H9 (cell line): ENCODE measurements at regions not wholly inside any gene's neighbourhood (a gene's known extent, or its start where the extent isn't known, plus 50 kb on each side); places are given as distances from the start of the nearest gene placed in this dataset.
A peak's percentile ranks its signal among the peaks of the same experiment; 100 is the strongest.

Experiments used
- DNase-seq: peaks from one replicate; pipeline ENCODE4 v3.0.0-alpha.2; 2017
- H2AFZ ChIP-seq: one replicate; pipeline ENCODE4 v1.6.1; 2013; ENCODE audit warnings: mild to moderate bottlenecking, low read length, control low read depth, moderate library complexity
- H2AK5ac ChIP-seq: 2 replicates; pipeline ENCODE4 v1.6.1; 2013; ENCODE audit warnings: low read length, control low read depth, mixed read lengths; ENCODE audit not compliant: insufficient read length
- H2BK120ac ChIP-seq: one replicate; pipeline ENCODE4 v1.6.1; 2013; ENCODE audit warnings: low read depth, mild to moderate bottlenecking, low read length, control low read depth, inconsistent platforms; ENCODE audit not compliant: poor library complexity, severe bottlenecking
- H2BK12ac ChIP-seq: 2 replicates; pipeline ENCODE4 v1.6.1; 2013; ENCODE audit warnings: low read length, control low read depth, mixed read lengths, low read depth; ENCODE audit not compliant: insufficient read length
- H2BK15ac ChIP-seq: 2 replicates; pipeline ENCODE4 v1.6.1; 2013; ENCODE audit warnings: low read depth, low read length, control low read depth
- H2BK20ac ChIP-seq: one replicate; pipeline ENCODE4 v1.6.1; 2013; ENCODE audit warnings: low read depth, mild to moderate bottlenecking, low read length, control low read depth, inconsistent platforms; ENCODE audit not compliant: poor library complexity, severe bottlenecking
- H2BK5ac ChIP-seq: 2 replicates; pipeline ENCODE4 v1.6.1; 2013; ENCODE audit warnings: low read length, control low read depth, mixed read lengths; ENCODE audit not compliant: insufficient read length
- H3K14ac ChIP-seq: 2 replicates; pipeline ENCODE4 v1.6.1; 2013; ENCODE audit warnings: low read length, control low read depth; ENCODE audit not compliant: insufficient read depth
- H3K18ac ChIP-seq: 2 replicates; pipeline ENCODE4 v1.6.1; 2013; ENCODE audit warnings: low read depth, mild to moderate bottlenecking, mixed read lengths, low read length, control low read depth; ENCODE audit not compliant: insufficient read length
- H3K23ac ChIP-seq: 2 replicates; pipeline ENCODE4 v1.6.1; 2013; ENCODE audit warnings: low read length, control low read depth, mixed read lengths, low read depth; ENCODE audit not compliant: insufficient read length
- H3K23me2 ChIP-seq: 2 replicates; pipeline ENCODE4 v1.6.1; 2013; ENCODE audit warnings: low read depth, mild to moderate bottlenecking, mixed read lengths, low read length, control low read depth; ENCODE audit not compliant: insufficient read length, poor library complexity, severe bottlenecking
- H3K27ac ChIP-seq: 2 replicates; pipeline ENCODE4 v1.5.1; 2013; ENCODE audit warnings: low read length, control low read depth, mixed read lengths, low read depth; ENCODE audit not compliant: insufficient read length
- H3K27me3 ChIP-seq: 2 replicates; pipeline ENCODE4 v1.6.1; 2013; ENCODE audit warnings: low read length, control low read depth, inconsistent platforms; ENCODE audit not compliant: insufficient read depth
- H3K4ac ChIP-seq: 2 replicates; pipeline ENCODE4 v1.6.1; 2013; ENCODE audit warnings: low read depth, mild to moderate bottlenecking, control low read depth, inconsistent platforms, low read length, moderate library complexity
- H3K4me1 ChIP-seq: 2 replicates; pipeline ENCODE4 v1.6.1; 2013; ENCODE audit warnings: low read length, control low read depth, inconsistent platforms; ENCODE audit not compliant: insufficient read depth
- H3K4me2 ChIP-seq: 2 replicates; pipeline ENCODE4 v1.6.1; 2013; ENCODE audit warnings: low read length, control low read depth, mixed read lengths; ENCODE audit not compliant: insufficient read length, insufficient read depth
- H3K56ac ChIP-seq: 2 replicates; pipeline ENCODE4 v1.6.1; 2013; ENCODE audit warnings: low read depth, mild to moderate bottlenecking, mixed read lengths, low read length, control low read depth; ENCODE audit not compliant: insufficient read length
- H3K79me1 ChIP-seq: 2 replicates; pipeline ENCODE4 v1.6.1; 2013; ENCODE audit warnings: low read depth, mild to moderate bottlenecking, moderate library complexity, low read length, control low read depth, inconsistent platforms; ENCODE audit not compliant: insufficient read depth, poor library complexity, severe bottlenecking
- H3K79me2 ChIP-seq: 2 replicates; pipeline ENCODE4 v1.6.1; 2013; ENCODE audit warnings: low read length, control low read depth, inconsistent platforms; ENCODE audit not compliant: insufficient read depth
- H3K9ac ChIP-seq: 2 replicates; pipeline ENCODE4 v1.6.1; 2013; ENCODE audit warnings: low read length, control low read depth, mixed read lengths; ENCODE audit not compliant: insufficient read length; ENCODE audit errors: extremely low read depth
- H3K9me3 ChIP-seq: one replicate; pipeline ENCODE4 v1.6.1; 2013; ENCODE audit warnings: low read depth, low read length, inconsistent platforms; ENCODE audit not compliant: control insufficient read depth
- H3T11ph ChIP-seq: one replicate; pipeline ENCODE4 v1.6.1; 2013; ENCODE audit warnings: mild to moderate bottlenecking, low read length, control low read depth, inconsistent platforms
- H4K20me1 ChIP-seq: one replicate; pipeline ENCODE4 v1.6.1; 2013; ENCODE audit not compliant: control insufficient read depth, insufficient read length, insufficient read depth
- H4K5ac ChIP-seq: 2 replicates; pipeline ENCODE4 v1.6.1; 2013; ENCODE audit warnings: low read depth, mild to moderate bottlenecking, mixed read lengths, low read length, control low read depth; ENCODE audit not compliant: insufficient read length
- H4K8ac ChIP-seq: replicated peaks from 2 replicates; pipeline ENCODE4 v1.6.1; 2013; ENCODE audit warnings: low read length, control low read depth, mixed read lengths, low read depth; ENCODE audit not compliant: insufficient read length
- H4K91ac ChIP-seq: 2 replicates; pipeline ENCODE4 v1.6.1; 2013; ENCODE audit warnings: low read depth, mild to moderate bottlenecking, moderate library complexity, mixed read lengths, low read length, control low read depth; ENCODE audit not compliant: insufficient read length
- H3K27ac Mint-ChIP-seq, 3 experiments: 2 replicates in 2 of 3; 3 replicates in 1 of 3; pipeline ENCODE4 v1.8.0; 2020 to 2021; ENCODE audit warnings: mixed read lengths in 3 of 3, mild to moderate bottlenecking in 1 of 3, moderate library complexity in 1 of 3
- H3K27me3 Mint-ChIP-seq: 2 replicates; pipeline ENCODE4 v1.8.0; 2021; ENCODE audit warnings: low read depth, mild to moderate bottlenecking, moderate library complexity, mixed read lengths
- H3K36me3 Mint-ChIP-seq, 3 experiments: 2 replicates in 2 of 3; 3 replicates in 1 of 3; pipeline ENCODE4 v1.8.0; 2020 to 2021; ENCODE audit warnings: low read depth in 3 of 3, mixed read lengths in 3 of 3; ENCODE audit not compliant: insufficient read depth in 1 of 3
- H3K4me1 Mint-ChIP-seq, 2 experiments: 2 replicates each; pipeline ENCODE4 v1.8.0; 2020; ENCODE audit warnings: mixed read lengths in 2 of 2
- H3K4me3 Mint-ChIP-seq, 2 experiments: 2 replicates in 1 of 2; 3 replicates in 1 of 2; pipeline ENCODE4 v1.8.0; 2020 to 2021; ENCODE audit warnings: mild to moderate bottlenecking in 2 of 2, mixed read lengths in 2 of 2, moderate library complexity in 1 of 2
- H3K9me3 Mint-ChIP-seq, 2 experiments: 2 replicates in 1 of 2; 3 replicates in 1 of 2; pipeline ENCODE4 v1.8.0; 2020; ENCODE audit warnings: mild to moderate bottlenecking in 2 of 2, mixed read lengths in 2 of 2, moderate library complexity in 1 of 2
- CTCF ChIP-seq: fragments of 200-600 bp; sonication (generic); conservative IDR thresholded peaks from 3 replicates; pipeline ENCODE4 v1.8.0; 2021; ENCODE audit warnings: antibody characterized with exemption, mild to moderate bottlenecking
- WGBS: extraction: QIAGEN DNeasy Blood & Tissue Kit; methylation state at CpG from one replicate; pipeline ENCODE4 v1.1.7; 2013; ENCODE audit warnings: missing lambda C conversion rate, low lambda C conversion rate, mixed read lengths; ENCODE audit not compliant: insufficient read length; ENCODE audit errors: extremely low coverage; 5-methylcytosine and 5-hydroxymethylcytosine counted together

DNA sequence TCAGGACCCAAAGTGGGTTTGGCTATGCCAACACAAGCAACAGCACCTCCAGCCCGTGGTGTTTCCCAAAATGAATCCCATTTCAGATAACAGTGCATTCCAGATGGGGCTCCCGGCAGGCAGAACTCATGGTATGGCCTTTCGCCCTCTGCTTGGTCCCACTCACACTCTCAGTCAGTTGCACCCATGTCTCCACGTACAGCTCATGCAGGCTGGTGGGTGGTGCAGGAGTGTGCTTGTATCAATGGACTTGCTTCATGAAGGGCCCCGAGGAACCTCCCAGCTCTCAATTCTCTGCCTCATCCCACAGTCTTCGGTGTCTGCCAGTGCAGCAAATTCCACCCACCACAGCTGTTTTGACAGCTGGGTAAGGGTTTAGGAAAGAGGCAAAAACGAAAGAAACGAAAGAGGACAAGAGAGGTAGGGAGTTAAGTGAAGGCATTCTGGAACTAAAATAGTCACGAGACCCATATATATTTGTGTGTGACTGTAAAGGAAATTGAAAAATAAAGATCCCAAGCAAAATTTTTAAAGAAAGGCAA is 278.1 kb downstream of the DCDC2C start:
- Histone ChIP-seq H3K79me1 (no peaks in the 10 kb centered on the region), H3K4ac (no peak overlapping the region), H4K91ac (no peak overlapping the region), H4K20me1 (no peaks in the 10 kb centered on the region), H3K9me3 (no peaks in the 10 kb centered on the region), H3K9ac (no peak overlapping the region), H3K27me3 (no peaks in the 10 kb centered on the region; the same call in 1 of the 2 replicates), H2BK5ac (no peak overlapping the region), H3K4me1 (no peaks in the 10 kb centered on the region), H2BK20ac (no peak overlapping the region), H3T11ph (no peak overlapping the region), H3K14ac (peak overlapping the region; percentile 1; the same call in 1 of the 2 replicates), H3K23ac (no peak overlapping the region), H2BK120ac (no peak overlapping the region), H3K18ac (no peak overlapping the region), H2BK12ac (no peak overlapping the region), H3K23me2 (no peaks in the 10 kb centered on the region), H2AK5ac (no peak overlapping the region), H4K8ac (no peak overlapping the region), H3K4me2 (no peak overlapping the region), H3K27ac (no peak overlapping the region), H2BK15ac (no peak overlapping the region), H4K5ac (no peak overlapping the region), H3K56ac (no peak overlapping the region), H2AFZ (no peak overlapping the region), H3K79me2 (no peaks in the 10 kb centered on the region)
- H3K9me3 Mint-ChIP-seq: peaks cover 3 to 4% of the 10 kb centered on the region in 2 experiments; a peak in 3 of 5 replicates
- H3K27ac Mint-ChIP-seq: no peak overlapping the region
- no peak for DNase-seq
- H3K27me3 Mint-ChIP-seq: no peaks in the 10 kb centered on the region
- no peak overlapping the region for H3K4me3 Mint-ChIP-seq
- no CpG with 5 or more reads among the region's 9 CpGs for WGBS
- H3K4me1 Mint-ChIP-seq: no peaks in the 10 kb centered on the region
- TF ChIP-seq CTCF: no peak
- H3K36me3 Mint-ChIP-seq: no peaks in the 10 kb centered on the region
